GM04504 (cell line): ENCODE measurements at regions not wholly inside any gene's neighbourhood (a gene's known extent, or its start where the extent isn't known, plus 50 kb on each side); places are given as distances from the start of the nearest gene placed in this dataset.

ENCODE experiments used
- DNase-seq: peaks from one replicate; pipeline ENCODE4 v3.0.0-alpha.2; 2012; ENCODE audit warnings: low read depth

- DNase-seq: no peak
These were observed 311.0 kb downstream of the CENPC start for GRCh38 chr4:67234296-67234695.

DNA sequence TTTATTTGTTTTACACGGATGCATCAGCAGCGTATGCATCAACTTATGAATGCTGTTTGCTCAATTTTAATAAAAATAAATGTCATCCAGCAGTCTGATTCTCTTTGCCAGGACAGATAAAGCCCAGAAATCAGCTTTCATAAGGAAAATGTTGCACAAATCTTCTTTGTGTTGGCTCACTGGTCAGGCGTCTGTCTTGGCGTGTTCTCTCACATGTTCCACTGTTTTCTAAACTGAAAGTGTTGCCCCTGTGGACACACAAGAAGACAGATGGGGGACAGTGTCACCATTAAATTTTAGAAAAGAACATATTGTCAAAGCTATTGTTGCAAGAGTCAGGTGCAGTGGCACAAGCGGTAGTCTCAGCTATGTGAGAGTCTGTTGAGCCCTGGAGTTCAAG is 316.2 kb downstream of the CENPC start:
- DNase-seq: no peak

- no peak for DNase-seq
These were observed 324.4 kb downstream of the CENPC start for GRCh38 chr4:67220861-67221260.

DNA sequence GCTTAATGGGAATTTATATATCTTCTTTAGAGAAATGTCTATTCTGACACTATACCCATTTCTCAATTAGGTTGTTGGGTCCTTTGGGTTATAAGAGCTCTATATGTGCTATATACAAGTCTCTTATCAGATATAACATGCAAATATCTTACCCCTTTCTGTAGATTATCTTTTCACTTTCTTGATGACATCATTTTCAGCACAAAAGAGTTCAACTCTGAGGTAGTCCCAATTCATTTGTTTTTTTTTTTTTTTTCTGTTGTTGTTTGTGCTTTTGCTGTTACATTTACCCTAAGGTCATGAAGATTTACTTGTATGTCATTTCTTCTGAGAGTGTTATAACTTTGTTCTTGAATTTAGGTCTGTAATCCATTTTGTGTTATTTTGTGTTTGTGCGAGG is 326.4 kb downstream of the CENPC start:
- DNase-seq: no peak

DNA sequence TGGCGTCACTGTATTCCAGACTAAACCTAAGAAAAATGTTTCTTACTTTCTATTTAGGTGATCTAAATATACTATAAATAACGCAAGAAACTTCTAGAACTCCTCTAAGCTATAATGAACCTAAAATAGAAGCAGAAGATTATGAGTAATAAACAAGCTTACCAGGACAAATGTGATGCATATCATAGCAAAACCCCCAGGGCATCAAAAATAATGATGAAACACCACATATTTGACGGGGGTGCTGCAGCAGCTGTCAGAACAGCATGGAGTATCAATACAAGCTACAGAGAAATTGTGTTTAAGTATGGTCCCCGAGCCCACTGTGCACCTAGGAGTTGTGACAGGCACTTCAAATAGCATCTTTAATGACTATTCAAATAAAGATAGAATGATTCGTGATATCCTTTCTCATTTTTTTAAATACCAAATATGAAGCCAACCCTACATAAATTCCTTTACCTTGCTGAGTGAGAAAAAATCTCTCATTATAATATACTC is 337.3 kb downstream of the CENPC start:
- no peak for DNase-seq

- DNase-seq: no peak
These were observed 340.9 kb downstream of the CENPC start for GRCh38 chr4:67204441-67204840.

DNA sequence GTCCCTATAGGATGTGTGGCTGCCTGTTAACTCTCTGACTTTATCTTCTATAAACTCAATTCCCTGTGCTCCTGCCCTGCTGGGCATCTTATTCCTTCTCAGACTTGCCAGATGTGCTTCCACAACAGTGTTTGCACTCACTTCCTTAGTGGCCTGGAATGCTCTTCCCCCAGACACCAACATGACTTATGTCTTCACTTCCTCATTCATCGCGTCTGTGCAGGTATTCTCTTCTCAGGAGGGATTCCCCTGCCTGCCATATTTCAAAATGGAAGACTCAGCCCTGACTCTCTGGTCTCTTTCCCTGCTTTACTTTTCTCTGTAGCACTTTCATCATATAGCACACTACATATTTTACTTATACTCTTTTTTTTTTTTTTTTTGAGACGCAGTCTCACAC is 344.0 kb downstream of the CENPC start:
- no peak for DNase-seq

DNA sequence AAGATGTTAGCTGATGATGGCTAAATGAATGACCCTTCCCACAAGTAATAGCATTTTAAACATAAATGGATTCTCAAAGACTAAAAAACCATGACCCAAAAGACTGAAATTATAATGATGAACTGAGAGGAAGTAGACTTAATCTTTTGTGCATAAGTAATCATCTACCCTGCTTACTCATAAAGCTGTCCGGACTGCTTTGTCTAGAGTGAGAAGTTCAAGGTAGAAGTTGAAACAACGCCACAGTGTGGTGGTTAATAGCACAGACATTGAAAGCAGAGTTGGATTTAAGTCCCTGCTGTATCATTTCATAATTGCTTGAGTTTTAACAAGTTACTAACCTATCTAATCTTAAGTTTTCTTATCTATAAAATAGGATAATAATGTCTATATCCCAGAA is 346.6 kb downstream of the CENPC start:
- DNase-seq: no peak

- no peak for DNase-seq
These were observed 377.5 kb downstream of the CENPC start for GRCh38 chr4:67167849-67168248.

DNA sequence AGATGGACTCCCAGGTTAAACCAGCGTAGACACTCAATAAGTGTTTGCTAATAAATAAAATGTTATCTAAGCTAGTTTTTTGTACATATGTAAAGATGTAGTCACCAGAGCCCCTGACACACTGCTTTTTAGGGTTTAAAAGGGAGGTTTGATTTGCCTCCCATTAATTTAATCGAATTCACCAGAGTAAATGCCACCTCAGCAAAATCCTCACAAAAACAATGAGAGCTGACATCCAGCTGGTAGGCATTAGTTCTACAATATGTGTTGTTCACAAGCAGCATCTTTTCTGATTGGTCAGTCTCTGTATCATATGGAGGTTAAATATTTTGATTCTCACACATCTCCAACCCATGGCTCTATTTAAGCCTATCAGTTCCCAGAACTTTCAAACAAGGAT is 382.6 kb downstream of the CENPC start:
- no peak for DNase-seq

- DNase-seq: no peak
These were observed 384.0 kb downstream of the CENPC start for GRCh38 chr4:67161311-67161710.

GRCh38 chr4:67160394-67160793 is 384.9 kb downstream of the CENPC start:
- no peak for DNase-seq

DNA sequence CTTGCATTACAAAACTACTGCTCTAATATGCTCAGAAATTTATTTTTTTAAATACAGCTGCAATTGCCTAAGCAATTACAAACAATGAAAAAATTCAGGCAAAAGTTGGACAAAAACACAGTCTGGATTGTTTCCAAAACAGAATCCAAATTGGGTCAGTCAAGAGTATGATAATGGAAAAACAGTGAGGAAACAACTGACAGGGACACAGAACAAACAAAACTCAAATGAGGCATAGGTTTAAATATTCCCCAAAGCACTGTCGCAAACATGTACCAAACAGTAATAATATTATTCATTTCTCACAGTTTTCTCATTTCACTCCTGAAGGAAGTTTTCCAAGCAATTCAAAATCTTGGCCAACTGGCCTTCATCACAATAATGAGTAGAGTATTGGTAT is 386.6 kb downstream of the CENPC start:
- DNase-seq: no peak

- no peak for DNase-seq
These were observed 392.3 kb downstream of the CENPC start for GRCh38 chr4:67152976-67153375.

DNA sequence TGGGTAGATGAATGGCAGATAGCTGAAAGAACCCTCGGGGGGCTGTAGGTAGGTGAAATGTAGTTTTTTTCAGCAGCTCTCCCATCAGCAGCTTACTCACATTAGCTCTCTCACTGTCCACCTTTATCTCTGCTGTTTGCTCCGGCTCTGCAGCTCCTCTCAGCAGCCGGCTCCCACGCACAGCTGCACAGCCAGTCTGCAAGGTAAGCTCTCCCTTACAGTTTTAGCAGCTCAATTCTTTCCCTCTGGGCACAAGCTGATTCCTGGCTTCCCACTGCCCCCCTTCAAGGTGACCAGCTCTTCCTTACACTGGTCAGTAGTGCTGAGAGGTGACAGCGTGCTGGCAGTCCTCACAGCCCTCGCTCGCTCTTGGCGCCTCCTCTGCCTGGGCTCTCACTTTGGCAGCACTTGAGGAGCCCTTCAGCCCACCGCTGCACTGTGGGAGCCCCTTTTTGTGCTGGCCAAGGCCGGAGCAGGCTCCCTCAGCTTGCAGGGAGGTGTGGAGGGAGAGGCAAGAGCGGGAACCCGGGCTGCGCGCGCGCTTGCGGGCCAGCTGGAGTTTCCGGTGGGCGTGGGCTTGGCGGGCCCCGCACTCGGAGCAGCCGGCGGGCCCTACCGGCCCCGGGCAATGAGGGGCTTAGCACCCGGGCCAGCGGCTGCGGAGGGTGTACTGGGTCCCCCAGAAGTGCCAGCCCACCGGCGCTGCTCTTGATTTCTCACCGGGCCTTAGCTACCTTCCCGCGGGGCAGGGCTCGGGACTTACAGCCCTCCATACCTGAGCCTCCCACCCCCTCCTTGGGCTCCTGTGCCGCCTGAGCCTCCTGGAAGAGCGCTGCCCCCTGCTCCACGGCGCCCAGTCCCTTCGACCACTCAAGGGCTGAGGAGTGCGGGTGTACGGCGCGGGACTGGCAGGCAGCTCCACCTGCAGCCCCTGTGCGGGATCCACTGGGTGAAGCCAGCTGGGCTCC is 393.6 kb downstream of the CENPC start:
- no peak for DNase-seq

GRCh38 chr4:67141586-67141985 is 403.7 kb downstream of the CENPC start:
- no peak for DNase-seq

DNA sequence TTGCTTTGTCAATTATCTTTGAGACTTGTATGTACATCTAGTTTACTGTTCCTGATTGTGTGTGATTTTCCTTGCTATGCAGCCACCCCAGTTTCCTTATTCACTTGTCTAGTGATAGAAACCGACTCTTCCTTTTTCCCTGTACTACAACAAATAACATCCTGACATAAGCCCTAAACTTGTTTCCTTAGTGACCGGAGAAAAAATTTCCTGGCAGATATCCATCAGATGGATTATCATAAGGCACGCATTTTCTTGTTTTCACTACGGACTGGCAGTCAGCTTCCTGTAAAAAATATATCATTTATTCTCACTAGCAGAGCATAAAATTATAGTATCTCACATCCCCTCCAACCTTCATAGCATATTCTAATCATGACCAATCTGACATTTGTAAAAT is 410.7 kb downstream of the CENPC start:
- DNase-seq: no peak

- no peak for DNase-seq
These were observed 412.1 kb downstream of the CENPC start for GRCh38 chr4:67133162-67133561.

DNA sequence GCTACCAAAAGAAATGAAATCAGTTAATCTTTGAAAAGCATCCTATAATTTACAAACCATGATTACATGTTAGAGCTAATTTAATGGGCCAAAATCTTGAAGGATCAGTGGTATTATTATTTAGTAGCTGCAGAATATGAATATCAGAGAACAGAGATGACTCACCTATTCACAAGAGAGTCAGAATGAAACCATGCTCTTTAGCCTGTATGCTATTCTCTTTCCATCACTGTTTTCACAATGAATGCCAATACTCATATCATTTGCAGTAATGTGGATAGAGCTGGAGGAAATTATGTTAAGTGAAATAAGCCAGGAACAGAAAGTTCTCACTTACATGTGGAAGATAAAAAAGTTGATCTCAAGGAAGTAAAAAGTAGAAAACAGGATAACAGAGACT is 414.1 kb downstream of the CENPC start:
- no peak for DNase-seq

DNA sequence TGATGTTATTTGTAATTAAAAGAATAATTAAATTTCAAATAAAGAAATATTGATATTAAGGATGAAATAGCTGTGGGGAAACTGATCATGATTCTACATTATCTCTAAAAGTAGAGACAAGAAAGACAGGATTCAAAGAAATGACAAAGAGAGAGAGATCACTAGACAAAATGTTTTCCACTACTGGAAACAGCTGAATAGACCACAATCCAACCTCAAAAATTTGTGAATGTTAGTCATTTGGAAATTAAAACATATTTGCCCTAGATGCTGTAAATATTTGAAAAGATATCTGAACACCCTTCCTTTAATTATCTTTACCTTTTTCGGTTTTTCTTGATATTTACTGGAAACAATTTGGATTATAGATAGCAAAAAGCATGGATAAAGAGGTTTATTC is 414.9 kb downstream of the CENPC start:
- DNase-seq: no peak

GRCh38 chr4:67126570-67126969 is 418.7 kb downstream of the CENPC start:
- no peak for DNase-seq

DNA sequence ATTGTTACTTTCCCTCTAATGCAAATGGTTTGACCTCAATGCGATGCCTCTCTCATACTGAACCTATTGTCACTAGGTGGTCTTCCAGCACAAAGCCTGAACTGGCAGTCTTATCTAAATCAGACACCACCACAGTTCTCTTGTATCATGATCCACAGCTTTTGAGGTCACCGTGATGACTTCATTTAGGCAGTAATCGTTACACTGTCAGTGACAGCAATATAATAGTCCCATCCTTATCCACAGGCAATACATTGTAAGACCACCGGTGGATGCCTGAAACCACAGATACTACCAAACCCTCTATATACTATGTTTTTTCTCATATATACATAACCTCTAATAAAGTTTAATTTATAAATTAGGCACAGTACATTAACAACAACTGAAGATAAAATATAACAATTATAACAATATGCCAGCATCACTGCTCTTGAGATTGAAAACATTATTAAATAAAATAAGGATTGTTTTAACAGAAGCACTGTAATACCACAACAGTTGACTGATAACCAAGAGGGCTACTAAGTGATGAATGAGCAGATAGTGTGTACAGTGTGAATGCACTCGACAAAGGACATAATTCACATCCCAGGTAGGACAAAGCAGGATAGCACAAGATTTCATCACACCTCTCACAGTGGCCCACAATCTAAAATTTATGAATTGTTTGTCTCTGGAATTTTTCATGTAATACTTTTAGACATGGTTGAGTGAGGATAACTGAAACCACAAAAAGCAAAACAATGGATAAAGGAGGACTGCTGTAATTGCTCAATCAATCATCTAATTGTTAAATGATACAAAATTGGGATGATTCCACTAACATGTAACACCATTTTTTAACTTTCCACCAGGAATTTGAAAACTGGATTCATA is 419.4 kb downstream of the CENPC start:
- DNase-seq: no peak

- no peak for DNase-seq
These were observed 420.6 kb downstream of the CENPC start for GRCh38 chr4:67124716-67125115.
